Stomach (tissue), 8 donors: ENCODE measurements at regions not wholly inside any gene's neighbourhood (a gene's known extent, or its start where the extent isn't known, plus 50 kb on each side); places are given as distances from the start of the nearest gene placed in this dataset.

Experiments
- DNase-seq, 2 donors: peaks; one replicate each; pipeline versions ENCODE4 v3.0.0 to v3.0.0-alpha.2; 2013 to 2019
- H3K27ac ChIP-seq, 5 donors: fragments of 200-600 bp in 4 of 5; sonication (generic) in 4 of 5; one replicate each; pipeline ENCODE4 v1.5.1; 2013 to 2019; ENCODE audit warnings: mild to moderate bottlenecking in 1 of 5, moderate library complexity in 1 of 5
- H3K27me3 ChIP-seq, 3 donors: fragments of 200-600 bp; sonication (generic); one replicate each; pipeline ENCODE4 v1.5.1; 2017 to 2019; ENCODE audit warnings: mixed run types in 1 of 3
- H3K36me3 ChIP-seq, 4 donors: fragments of 200-600 bp; sonication (generic); 1 replicate in 3 of 4; 2 replicates in 1 of 4; pipeline ENCODE4 v1.5.1; 2016 to 2019
- H3K4me1 ChIP-seq, 4 donors: fragments of 200-600 bp; sonication (generic); one replicate each; pipeline ENCODE4 v1.5.1; 2016 to 2019
- H3K4me3 ChIP-seq, 4 donors: fragments of 200-600 bp; sonication (generic) in 3 of 4; one replicate each; pipeline ENCODE4 v1.5.1; 2016 to 2019; ENCODE audit warnings: mild to moderate bottlenecking in 1 of 4
- H3K9me3 ChIP-seq, 4 donors: fragments of 200-600 bp; sonication (generic); one replicate each; pipeline ENCODE4 v1.5.1; 2016 to 2019
- EP300 ChIP-seq: sonication (generic); formaldehyde crosslinking; IDR thresholded peaks from one replicate; pipeline ENCODE4 v1.6.1; 2017; ENCODE audit warnings: antibody characterized with exemption
- POLR2A ChIP-seq, 4 donors: fragments of 450-650 bp; IDR thresholded peaks; one replicate each; pipeline ENCODE4 v1.6.1; 2016; ENCODE audit warnings: antibody characterized with exemption in 4 of 4, control low read depth in 2 of 4, mild to moderate bottlenecking in 1 of 4, moderate library complexity in 1 of 4
- POLR2AphosphoS5 ChIP-seq, 3 donors: sonication (generic); formaldehyde crosslinking; IDR thresholded peaks; one replicate each; pipeline ENCODE4 v1.6.1; 2016; ENCODE audit warnings: antibody characterized with exemption in 3 of 3
- WGBS, 5 donors: extraction: QIAGEN DNeasy Blood & Tissue Kit in 3 of 5; methylation state at CpG; one replicate each; pipeline versions ENCODE4 v1.1.5 to v1.1.7; 2013 to 2018; 5-methylcytosine and 5-hydroxymethylcytosine counted together
- intact Hi-C: fragments of 100-400 bp; cut with DNase I; formaldehyde crosslinking; loops from one replicate; pipeline ENCODE4 v1.15.1; 2023; ENCODE audit warnings: low total_unique reads
- TF ChIP-seq, protein P1 (sequence below), 7 experiments: fragments of 450-650 bp in 4 of 7; fragments of 200-600 bp in 3 of 7; sonication (generic) in 3 of 7; IDR thresholded peaks; one replicate each; pipeline ENCODE4 v1.5.1; 2016 to 2019; ENCODE audit warnings: antibody characterized with exemption in 7 of 7, control low read depth in 2 of 7, mild to moderate bottlenecking in 1 of 7
- donor health status: healthy with polysubstance abuse.
- donor health status: Bipolar disorder and iron deficiency.
- donor health status: healthy.

DNA sequence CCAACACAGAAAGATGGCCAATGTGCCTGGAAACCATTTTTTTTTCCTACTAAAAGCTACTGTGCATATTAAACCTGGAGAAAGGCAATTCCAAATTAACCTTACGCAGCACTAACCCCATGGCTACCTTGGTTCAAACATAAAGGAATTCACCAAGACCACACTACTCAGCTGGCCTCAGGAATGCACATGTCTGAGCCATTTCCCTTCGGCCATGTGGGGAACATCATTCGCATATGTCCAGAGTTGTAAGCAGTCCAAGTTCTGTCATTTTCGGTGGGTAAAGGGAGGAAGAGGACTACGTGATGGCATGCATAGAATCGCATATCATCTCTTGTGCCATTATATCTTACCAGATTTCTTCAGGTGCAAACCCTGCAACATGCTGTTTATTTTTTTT lies 175.4 kb downstream of the NTMT2 start:
- Histone ChIP-seq H3K4me3 (no peak overlapping the region), H3K36me3 (no peaks in the 10 kb centered on the region), H3K27me3 (no peaks in the 10 kb centered on the region), H3K27ac (no peak overlapping the region), H3K4me1 (no peaks in the 10 kb centered on the region), H3K9me3 (peaks cover 0 to 8% (median 0%) of the 10 kb centered on the region in 4 donors)
- WGBS, 5 donors: 75 to 86% (median 79%) methylated on average over 6 of the region's 6 CpGs
- TF ChIP-seq POLR2A (IDR thresholded peaks at IDR 0.05) (no peak), POLR2AphosphoS5 (IDR thresholded peaks at IDR 0.05) (no peak), EP300 (no peak)
- TF ChIP-seq, protein P1, sequence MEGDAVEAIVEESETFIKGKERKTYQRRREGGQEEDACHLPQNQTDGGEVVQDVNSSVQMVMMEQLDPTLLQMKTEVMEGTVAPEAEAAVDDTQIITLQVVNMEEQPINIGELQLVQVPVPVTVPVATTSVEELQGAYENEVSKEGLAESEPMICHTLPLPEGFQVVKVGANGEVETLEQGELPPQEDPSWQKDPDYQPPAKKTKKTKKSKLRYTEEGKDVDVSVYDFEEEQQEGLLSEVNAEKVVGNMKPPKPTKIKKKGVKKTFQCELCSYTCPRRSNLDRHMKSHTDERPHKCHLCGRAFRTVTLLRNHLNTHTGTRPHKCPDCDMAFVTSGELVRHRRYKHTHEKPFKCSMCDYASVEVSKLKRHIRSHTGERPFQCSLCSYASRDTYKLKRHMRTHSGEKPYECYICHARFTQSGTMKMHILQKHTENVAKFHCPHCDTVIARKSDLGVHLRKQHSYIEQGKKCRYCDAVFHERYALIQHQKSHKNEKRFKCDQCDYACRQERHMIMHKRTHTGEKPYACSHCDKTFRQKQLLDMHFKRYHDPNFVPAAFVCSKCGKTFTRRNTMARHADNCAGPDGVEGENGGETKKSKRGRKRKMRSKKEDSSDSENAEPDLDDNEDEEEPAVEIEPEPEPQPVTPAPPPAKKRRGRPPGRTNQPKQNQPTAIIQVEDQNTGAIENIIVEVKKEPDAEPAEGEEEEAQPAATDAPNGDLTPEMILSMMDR (IDR thresholded peaks at IDR 0.05): no peak
- DNase-seq: no peak
- intact Hi-C loops: no loop called here

DNA sequence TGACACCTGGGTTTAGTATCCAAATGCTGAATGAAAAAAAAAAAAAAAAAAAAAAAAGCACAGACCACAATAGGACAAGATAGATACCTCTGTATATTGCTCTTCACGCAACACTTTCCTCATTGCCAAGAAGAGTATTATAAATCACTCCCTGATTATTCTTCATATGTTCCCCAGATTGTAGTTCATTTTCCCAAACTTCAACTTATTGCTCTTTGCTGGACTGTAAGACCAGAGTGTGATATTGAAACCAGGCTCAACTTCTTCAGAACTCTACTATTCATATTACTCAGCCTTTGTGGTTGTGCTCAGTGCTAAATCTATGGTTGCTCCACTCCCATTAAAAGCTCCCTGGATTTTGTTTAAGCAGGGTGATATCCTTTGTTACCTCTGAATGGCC lies 180.4 kb downstream of the NTMT2 start:
- DNase-seq: no peak
- H3K4me3 ChIP-seq: no peak overlapping the region
- H3K27me3 ChIP-seq: no peaks in the 10 kb centered on the region
- H3K27ac ChIP-seq: no peak overlapping the region
- no peaks in the 10 kb centered on the region for H3K36me3 ChIP-seq
- peaks cover 0 to 8% (median 0%) of the 10 kb centered on the region in 4 donors for H3K9me3 ChIP-seq
- TF ChIP-seq EP300 (no peak), POLR2AphosphoS5 (IDR thresholded peaks at IDR 0.05) (no peak), POLR2A (IDR thresholded peaks at IDR 0.05) (no peak)
- TF ChIP-seq, protein P1 (IDR thresholded peaks at IDR 0.05): no peak
- no peaks in the 10 kb centered on the region for H3K4me1 ChIP-seq
- intact Hi-C loops: no loop called here
- 85 to 97% (median 92%) methylated on average over 1 of the region's 1 CpG for WGBS, 5 donors

DNA sequence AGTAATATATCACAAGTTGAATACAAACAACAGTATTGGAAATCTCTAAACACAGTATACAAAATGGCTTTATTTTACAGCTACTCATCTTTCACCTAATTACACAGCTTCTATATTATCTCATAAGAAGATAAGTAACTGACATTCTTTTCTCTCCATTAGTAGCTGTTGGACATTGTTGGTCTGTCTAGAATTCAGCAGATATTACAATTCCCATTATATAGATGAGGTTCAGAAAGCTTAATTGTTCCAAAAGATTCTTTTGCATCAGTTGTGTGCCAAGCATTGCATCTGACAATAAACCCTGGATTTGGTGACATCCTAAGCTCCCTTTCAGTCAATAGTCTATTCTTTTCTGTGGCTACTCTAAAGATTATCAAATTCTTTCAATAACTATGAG lies 187.0 kb downstream of the NTMT2 start:
- DNase-seq: no peak
- H3K4me1 ChIP-seq: no peaks in the 10 kb centered on the region
- intact Hi-C loops: no loop called here
- TF ChIP-seq EP300 (no peak), POLR2A (IDR thresholded peaks at IDR 0.05) (no peak), POLR2AphosphoS5 (IDR thresholded peaks at IDR 0.05) (no peak)
- TF ChIP-seq, protein P1 (IDR thresholded peaks at IDR 0.05): no peak
- H3K4me3 ChIP-seq: no peak overlapping the region
- H3K27ac ChIP-seq: no peak overlapping the region
- no peaks in the 10 kb centered on the region for H3K36me3 ChIP-seq
- H3K9me3 ChIP-seq: no peaks in the 10 kb centered on the region
- H3K27me3 ChIP-seq: no peaks in the 10 kb centered on the region

DNA sequence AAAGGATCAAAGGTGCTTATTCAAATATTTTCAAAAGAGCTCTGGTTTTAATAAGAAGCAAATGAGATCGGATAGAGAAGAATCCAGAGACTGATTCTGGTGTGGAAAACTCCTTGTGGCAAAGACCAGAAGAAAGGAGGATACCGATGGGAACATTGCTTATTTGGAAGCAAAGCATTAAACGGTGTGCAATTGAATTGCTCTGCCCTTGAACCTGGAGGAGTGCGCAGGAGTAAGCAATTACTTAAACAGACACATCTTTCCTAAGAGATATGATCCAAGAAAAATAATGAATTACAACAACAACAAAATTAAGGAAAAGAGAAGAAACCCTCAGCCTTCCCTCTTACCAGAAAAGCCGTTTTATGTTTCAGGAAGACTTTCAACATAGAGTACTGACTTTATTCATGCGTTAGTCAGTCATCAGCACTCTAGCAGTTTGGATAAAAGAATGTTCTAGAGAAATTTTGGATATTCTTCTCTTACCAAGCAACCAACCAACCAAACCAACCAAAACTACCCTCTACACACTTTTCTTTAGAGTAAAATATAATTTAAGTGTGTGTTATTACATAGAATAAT lies 191.7 kb downstream of the NTMT2 start:
- Histone ChIP-seq H3K4me1 (no peaks in the 10 kb centered on the region), H3K9me3 (no peaks in the 10 kb centered on the region), H3K36me3 (no peaks in the 10 kb centered on the region), H3K4me3 (no peak overlapping the region), H3K27me3 (no peaks in the 10 kb centered on the region), H3K27ac (no peak overlapping the region)
- intact Hi-C loops: no loop called here
- no peak for DNase-seq
- TF ChIP-seq, protein P1 (IDR thresholded peaks at IDR 0.05): no peak
- 77 to 88% (median 86%) methylated on average over 6 of the region's 6 CpGs for WGBS, 5 donors
